GM12878 (cell line): ENCODE measurements at regions not wholly inside any gene's neighbourhood (a gene's known extent, or its start where the extent isn't known, plus 50 kb on each side); places are given as distances from the start of the nearest gene placed in this dataset.

Experiments
- ATF2 ChIP-seq: IDR thresholded peaks from 2 replicates; pipeline ENCODE4 v1.6.1; 2012; ENCODE audit warnings: low read length, inconsistent platforms
- CTCF ChIP-seq, 3 experiments: IDR thresholded peaks in 2 of 3; conservative IDR thresholded peaks in 1 of 3; 2 replicates each; pipeline ENCODE4 v1.5.1; 2011; ENCODE audit warnings: low read depth in 3 of 3, low read length in 3 of 3, mild to moderate bottlenecking in 3 of 3, control low read depth in 2 of 3, moderate library complexity in 2 of 3, inconsistent platforms in 1 of 3, mixed read lengths in 1 of 3; ENCODE audit not compliant: control insufficient read depth in 2 of 3, insufficient read depth in 1 of 3; ENCODE audit errors: extremely low read depth in 1 of 3
- GABPA ChIP-seq: IDR thresholded peaks from 2 replicates; pipeline ENCODE4 v1.6.1; 2014; ENCODE audit warnings: antibody characterized with exemption, low read depth, mild to moderate bottlenecking, inconsistent platforms
- POLR2AphosphoS5 ChIP-seq: IDR thresholded peaks from 2 replicates; pipeline ENCODE4 v1.6.1; 2011; ENCODE audit warnings: mild to moderate bottlenecking, low read length, inconsistent platforms

GRCh38 chr5:97458851-97459250, 275.8 kb upstream of the RIOK2 start:
- TF ChIP-seq POLR2AphosphoS5 (no peak), ATF2 (no peak), GABPA (no peak), CTCF (IDR thresholded peaks at IDR 0.05 in 2 of 3, conservative IDR thresholded peaks at IDR 0.05 in 1 of 3; ENCODE audit: control insufficient read depth in 2 of 3, extremely low read depth in 1 of 3, insufficient read depth in 1 of 3, low read depth in 3 of 3, low read length in 3 of 3) (no peak)
